HG03442 (cell line): ENCODE measurements at regions not wholly inside any gene's neighbourhood (a gene's known extent, or its start where the extent isn't known, plus 50 kb on each side); places are given as distances from the start of the nearest gene placed in this dataset.

Experiments
- ATAC-seq: cut with Tn5 transposase; IDR thresholded peaks from one replicate; pipeline ENCODE4 v1.9.1; 2021; ENCODE audit warnings: mild to moderate bottlenecking, moderate library complexity; ENCODE audit not compliant: unreplicated experiment

GRCh38 chr13:75135325-75135825, 346.6 kb downstream of the TBC1D4 start:
- ATAC-seq = no peak

- no peak for ATAC-seq
Observed at GRCh38 chr13:75132701-75133695, 349.0 kb downstream of the TBC1D4 start.

GRCh38 chr13:75129331-75129730, 352.6 kb downstream of the TBC1D4 start:
- ATAC-seq = no peak

GRCh38 chr13:75124415-75124814, 357.6 kb downstream of the TBC1D4 start:
- ATAC-seq = no peak

DNA sequence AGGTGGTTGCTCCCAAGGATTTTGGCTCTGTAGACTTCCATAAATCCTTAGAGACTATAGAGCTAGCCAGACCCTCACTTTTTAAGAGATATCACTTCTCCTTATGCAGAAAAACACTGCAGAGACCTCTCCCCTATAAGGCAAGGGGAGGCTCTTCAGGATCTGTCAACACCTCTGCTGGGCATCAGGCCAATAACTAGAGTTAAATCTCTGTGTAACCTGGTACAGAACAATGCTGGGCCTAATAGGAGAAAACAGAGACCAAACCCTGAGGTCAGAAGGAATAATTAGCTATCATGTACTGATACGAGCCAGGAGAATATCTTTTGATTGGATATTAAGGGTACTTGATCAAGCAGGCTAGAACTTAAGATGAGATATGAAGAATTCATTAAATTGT, 358.5 kb downstream of the TBC1D4 start:
- no peak for ATAC-seq

- no peak for ATAC-seq
Observed at GRCh38 chr13:75120085-75120484, 361.9 kb downstream of the TBC1D4 start.

DNA sequence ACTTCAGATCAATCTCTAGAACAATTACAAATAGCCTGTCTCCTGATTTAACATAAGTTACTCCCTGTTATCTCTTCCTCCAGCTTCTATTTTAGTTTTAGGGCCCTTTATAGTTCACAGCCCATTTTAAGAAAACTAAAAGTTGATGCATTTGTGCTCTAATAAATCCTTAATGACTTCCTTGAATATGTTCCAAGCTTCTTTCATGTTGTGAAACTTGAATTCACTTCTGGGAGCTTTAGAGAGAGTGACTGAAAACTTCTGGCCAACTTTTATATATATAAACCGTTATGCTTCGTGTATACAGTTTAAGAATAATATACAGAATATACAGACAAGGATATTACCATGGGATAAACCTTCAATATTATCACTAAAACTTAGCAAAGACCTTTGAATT, 366.8 kb downstream of the TBC1D4 start:
- ATAC-seq = no peak

DNA sequence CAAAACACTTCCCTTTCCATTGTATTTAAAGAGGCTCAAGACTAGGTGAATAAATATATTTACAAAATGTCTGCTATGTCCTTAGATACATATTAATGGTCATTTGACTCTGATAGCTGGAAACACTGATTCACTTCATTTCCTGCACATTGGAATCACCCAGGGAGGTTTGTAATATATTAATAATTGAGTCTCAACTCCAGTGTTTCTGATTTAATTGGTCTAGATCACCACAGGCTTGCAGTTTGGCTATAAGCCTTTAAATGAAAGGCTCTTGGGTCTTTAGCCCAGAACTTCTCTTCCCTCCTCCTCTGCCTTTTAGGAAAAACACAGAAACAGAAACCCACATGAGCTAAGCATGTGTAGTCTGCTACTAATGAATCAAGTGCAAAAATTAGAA, 378.0 kb downstream of the TBC1D4 start:
- no peak for ATAC-seq

DNA sequence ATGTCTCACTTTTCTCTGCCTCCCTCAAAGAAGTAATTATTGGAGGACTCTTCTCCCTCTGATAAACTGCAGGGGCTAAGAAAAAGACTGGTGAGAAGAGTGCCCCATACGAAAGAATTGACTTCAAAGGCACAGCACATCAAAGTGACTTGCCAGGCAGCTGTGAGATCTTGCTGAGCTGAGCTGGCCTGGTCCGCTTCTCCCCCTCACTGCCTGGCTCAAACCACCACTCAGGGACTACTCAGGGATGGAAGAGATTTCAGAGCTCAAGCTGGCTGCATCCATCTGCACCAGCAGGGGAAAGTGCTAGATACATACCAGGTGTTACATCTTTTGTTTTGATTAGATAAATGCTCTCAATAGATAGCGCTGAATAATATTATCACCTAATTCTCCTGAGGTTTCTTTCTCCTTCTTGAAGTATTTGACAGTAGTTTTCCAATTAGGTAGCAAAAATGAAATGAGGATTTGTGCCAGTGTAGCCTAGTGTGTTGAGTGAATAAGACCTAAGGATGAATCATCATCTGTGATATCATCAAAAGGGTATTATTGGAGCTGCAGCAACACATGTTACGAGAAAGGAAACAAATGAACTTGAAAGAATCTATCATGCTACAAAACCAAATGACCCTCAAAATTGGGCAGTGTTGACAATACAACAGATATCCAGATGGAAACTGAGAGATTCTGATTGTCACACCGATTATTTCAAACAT, 379.8 kb downstream of the TBC1D4 start:
- ATAC-seq = no peak

DNA sequence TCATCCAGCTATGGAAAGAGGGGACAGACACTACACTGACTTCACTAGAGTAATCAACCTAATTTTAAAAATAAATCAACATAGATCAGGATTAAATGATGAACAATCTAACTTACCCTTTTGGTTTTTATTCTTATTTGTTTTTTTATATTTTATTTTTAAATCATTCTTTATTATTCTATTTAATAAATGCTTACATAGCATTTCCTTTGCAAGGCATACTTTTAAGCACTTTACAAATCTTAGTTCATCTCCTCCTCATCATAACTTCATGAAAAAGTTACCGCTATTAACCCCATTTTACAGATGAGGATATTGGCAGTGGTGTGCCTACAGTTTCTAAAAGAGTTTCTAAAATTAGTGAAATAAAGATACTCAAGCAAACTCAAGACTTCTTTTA, 380.6 kb downstream of the TBC1D4 start:
- ATAC-seq = no peak

DNA sequence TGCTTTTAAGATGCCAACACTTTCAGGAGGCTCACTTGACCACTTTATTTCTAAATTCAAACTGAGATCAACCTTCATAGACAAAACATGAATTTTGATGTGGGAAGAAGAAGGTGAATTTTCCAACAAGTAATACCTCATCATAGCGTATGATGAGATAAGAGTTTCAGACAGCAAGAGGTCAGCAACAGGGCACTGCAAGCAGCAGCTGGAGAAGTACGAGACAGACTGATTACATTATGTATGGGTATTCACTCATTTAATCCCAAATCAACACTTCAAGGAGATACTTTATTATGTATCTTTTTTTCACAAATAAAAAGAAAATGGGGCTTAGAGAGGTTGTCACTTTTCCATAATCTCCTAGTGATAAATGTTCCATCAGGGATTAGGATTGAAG, 389.8 kb downstream of the TBC1D4 start:
- ATAC-seq = no peak

- no peak for ATAC-seq
Observed at GRCh38 chr13:75091718-75092117, 390.3 kb downstream of the TBC1D4 start.

DNA sequence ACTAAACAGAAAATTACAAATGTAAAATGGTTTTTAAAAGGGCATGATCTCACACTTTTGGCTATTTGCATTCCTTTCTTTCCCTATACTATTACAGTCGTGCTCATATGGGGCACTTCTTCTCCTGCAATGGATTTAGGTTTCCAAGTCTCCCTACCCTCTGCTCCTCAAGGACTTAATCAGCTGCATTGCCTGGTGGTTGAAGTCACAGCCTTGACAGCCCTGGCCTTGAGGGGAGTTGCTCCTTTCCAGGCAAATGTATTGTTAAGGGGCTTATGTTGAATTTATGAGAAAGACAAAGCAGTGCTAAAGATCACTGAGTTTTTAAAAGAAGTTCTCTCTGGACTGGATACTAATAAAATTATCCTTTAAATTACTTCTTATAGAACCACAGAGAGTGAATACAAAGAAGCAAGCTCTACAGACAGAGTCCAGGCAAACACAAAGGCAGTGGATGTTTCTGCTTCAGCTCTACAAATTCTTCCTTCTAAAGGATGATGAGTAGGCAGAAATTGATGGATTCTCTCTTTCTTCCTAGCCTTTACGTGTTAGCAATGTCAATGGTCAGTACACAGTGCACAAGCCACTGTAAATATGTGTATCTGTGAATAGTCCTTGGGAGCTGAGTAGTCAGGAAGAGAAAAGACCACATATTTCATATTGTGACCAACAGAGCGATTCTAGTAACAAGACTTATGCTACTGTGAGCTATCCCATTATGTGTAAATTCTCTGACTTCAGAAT, 390.9 kb downstream of the TBC1D4 start:
- no peak for ATAC-seq

DNA sequence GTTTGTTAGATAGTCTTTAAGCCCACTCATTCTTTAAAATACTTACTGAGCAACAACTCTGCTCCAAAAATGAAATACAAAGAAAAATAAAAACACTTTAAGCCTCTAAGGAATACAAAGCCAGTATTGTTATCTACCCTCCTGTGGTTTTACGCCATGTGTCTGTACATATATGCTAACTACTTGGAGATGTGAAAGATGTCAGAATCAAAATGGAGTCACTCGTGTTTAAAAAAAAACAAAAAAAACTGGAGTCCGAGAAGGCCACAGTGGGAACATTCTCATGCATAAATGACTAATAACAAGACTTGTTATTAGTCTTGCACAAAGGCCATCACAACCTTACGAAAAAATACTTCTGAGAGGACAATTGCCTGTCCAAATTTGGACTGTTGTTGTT, 393.1 kb downstream of the TBC1D4 start:
- no peak for ATAC-seq

DNA sequence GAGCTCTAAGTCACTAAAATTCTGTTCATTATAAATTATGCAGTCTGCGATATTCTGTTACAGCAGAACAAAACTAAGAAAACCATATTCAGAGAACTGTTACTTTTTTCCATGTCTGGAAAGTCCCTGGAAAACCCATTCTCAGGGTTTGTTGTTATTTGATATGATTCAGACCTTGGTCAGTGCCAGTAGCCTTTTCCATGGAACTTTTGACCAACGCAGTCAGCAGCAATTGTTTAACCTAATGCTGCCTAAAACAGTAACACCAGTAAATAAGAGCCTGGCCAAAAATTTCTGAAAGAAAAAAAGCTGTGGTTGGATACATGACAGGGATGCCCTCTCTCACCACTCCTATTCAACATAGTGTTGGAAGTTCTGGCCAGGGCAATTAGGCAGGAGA, 402.7 kb downstream of the TBC1D4 start:
- no peak for ATAC-seq

- ATAC-seq = no peak
Observed at GRCh38 chr13:75076476-75076875, 405.5 kb downstream of the TBC1D4 start.

DNA sequence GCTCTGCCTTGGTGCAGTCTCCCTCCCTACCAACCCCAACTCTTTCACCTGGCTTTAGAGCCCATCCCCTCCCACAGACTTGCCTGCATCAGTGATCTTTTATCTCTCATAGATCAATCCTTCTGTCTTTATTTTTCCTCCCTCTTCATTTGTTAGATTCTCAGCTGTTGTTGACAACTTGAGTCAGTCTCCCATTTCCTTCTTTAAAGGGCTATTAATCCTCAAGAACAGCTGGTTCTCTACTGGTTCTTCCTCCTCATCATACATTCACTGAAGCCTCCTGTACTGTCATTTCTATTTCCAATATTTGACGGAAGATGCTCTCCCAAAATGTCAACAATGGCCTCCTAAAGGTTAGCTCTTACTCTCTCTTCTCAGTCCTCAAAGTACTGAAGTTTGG, 408.2 kb downstream of the TBC1D4 start:
- no peak for ATAC-seq

GRCh38 chr13:75072891-75073290, 409.1 kb downstream of the TBC1D4 start:
- ATAC-seq = no peak

DNA sequence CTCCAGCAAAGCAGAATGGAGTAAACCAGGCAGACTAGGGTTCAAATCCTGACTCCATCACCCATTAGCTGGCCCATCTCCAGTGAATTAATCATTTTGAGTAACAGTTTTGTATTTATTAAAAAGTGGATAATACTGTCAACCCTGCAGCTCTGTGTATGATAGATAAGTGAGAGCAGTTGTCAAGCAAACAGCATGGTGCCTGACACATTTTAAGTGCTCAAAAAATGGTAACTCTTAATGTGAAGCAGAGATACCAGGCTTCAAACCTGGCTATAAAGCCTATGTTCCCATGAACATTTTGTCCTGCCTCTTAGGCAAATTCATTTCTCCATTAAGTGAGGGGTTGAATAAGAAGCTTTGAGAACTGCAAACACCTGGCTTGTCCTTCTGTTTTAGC, 409.6 kb downstream of the TBC1D4 start:
- no peak for ATAC-seq

DNA sequence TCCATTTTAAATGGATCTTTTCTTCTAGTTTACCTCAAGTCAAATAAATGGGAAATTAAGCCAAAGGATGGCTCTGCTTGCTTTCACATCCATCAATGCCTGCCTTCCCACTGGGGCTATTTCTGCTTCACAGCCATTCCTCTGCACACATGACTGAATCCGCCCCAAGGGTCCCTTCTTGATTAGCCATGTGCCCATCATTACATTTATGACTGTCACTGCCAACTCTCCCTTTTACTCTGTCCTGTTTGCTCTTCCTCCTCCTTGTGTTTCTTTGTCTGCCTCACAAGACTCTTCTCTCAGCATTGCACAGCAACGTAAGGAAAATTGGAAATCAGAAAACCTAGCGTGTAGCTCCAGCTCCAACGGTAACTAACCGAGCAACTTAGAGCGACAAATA, 410.2 kb downstream of the TBC1D4 start:
- ATAC-seq = no peak

DNA sequence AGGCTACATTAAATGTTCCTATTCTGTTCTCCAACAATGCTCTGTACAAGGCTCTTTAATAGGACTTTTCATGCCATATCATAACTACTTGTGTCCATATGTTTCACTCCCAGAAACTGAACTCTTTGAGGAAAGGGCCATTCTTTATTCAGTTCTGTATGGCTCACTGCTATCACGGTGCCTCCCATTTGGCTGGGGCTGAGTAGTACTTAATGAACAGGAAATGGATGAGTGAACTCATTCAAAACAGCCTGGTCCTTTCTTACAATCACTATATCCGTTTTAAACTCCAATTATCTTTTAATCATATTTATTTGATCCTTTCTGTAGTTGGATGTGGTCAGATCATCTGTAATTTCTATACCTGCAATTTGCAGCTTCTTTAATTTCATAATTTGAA, 410.6 kb downstream of the TBC1D4 start:
- ATAC-seq = no peak
